Activated naive CD4-positive, alpha-beta T cell (primary cell): ENCODE measurements at regions not wholly inside any gene's neighbourhood (a gene's known extent, or its start where the extent isn't known, plus 50 kb on each side); places are given as distances from the start of the nearest gene placed in this dataset.

Experiments used
- DNase-seq, 4 experiments: peaks; one replicate each; lab custom pipeline; 2025; lab: John Stamatoyannopoulos, UW

DNA sequence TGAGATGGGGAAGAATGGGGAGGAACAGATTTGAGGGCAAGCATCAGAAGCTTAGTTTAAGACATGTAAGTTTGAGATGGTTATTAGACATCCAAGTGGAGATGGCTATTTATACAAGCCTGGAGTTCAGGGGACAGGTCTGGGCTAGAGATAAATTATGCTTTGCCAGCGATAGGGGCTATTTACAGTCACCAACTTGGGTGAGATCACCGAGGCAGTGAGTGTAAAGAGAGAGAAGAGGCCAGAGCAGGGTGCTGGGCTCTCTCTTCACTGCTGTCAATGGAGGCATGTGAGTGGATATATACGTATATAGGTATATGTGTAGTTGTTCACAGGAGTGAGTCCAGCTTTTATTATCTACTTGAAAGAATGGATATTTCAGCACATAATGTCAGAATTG, 81.0 kb downstream of the QPCT start:
- no peak for DNase-seq

GRCh38 chr2:37427241-37427640, 82.8 kb downstream of the QPCT start:
- DNase-seq, result no peak

- no peak for DNase-seq
Observed at GRCh38 chr2:37436323-37436722, 91.9 kb downstream of the QPCT start.

DNA sequence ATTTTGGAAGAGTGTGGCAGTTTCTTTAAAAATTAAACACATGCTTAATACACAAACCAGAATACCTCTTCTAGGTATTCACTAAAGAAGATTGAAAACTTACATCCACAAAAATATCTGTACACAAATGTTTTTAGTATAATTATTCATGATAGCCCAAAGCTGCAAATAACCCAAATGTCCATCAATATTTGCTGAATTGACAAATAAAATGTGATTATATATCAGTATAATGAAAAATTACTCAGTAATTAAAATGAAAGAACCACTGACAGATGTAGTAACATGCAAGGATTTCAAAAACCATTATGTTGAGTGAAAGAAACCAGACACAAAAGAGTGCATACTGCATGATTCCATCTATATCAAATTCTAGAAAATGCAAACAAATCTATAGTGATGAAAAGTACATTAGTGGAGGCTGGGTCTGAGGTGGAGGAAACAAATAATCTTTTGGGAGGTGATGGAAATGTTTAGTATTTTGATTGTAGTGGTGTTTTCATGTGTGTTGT, 94.8 kb downstream of the QPCT start:
- DNase-seq, result no peak

- no peak for DNase-seq
Observed at GRCh38 chr2:37441055-37441454, 96.6 kb downstream of the QPCT start.

GRCh38 chr2:37443082-37443481, 98.7 kb downstream of the QPCT start:
- no peak for DNase-seq

- no peak for DNase-seq
Observed at GRCh38 chr2:37447446-37447845, 103.0 kb downstream of the QPCT start.

GRCh38 chr2:37448342-37449120, 104.1 kb downstream of the QPCT start:
- no peak for DNase-seq

GRCh38 chr2:37449761-37450296, 105.4 kb downstream of the QPCT start:
- DNase-seq, result no peak

DNA sequence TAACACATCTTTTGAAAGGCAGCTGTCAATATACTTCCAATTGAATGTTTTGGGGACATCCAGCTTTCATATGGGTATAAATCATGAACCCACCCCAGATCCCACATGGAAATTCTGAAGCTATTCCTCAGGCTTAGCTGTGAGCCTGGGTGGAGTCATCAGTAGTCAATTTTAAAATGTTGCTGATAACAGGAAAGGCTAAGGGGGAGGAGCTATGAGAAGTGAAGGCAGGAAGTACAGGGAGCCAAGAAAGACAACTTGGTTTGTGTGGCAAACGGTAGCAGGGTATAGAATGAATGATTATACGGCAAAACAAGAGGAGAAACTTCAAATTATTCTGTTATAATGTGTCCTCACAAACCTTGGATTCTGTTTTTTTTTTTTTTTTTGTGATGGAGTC, 108.6 kb downstream of the QPCT start:
- no peak for DNase-seq

- DNase-seq, result no peak
Observed at GRCh38 chr2:37454851-37455762, 110.7 kb downstream of the QPCT start.

GRCh38 chr2:37456479-37456878, 112.0 kb downstream of the QPCT start:
- DNase-seq, result peak in 1 of 4 experiments; percentile 27

DNA sequence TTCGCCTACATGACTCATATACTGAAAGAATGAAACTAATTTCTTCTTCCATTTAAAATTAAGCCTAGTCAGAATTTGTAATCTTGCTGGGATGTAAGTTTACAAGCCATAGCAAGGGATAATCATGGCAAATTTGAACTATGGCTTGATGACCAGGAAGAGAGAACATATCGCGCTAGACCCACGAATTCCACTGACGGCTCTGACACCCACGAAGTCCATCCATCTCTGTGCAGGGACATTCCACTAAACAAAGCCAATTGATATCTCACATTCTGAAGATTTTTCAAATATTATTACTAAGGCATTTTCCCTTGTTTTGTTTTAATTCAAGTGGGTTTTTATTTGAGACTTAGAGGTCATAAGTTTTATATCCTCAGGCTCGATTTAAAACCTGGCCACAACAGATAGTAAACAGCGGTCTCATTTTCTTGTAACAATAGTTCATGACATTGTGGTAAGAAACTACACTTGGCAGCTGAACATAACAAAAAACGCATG, 113.0 kb downstream of the QPCT start:
- no peak for DNase-seq

- no peak for DNase-seq
Observed at GRCh38 chr2:37458133-37458532, 113.7 kb downstream of the QPCT start.

- DNase-seq, result no peak
Observed at GRCh38 chr2:37459095-37459981, 114.9 kb downstream of the QPCT start.

- no peak for DNase-seq
Observed at GRCh38 chr2:37460896-37461229, 116.4 kb downstream of the QPCT start.

DNA sequence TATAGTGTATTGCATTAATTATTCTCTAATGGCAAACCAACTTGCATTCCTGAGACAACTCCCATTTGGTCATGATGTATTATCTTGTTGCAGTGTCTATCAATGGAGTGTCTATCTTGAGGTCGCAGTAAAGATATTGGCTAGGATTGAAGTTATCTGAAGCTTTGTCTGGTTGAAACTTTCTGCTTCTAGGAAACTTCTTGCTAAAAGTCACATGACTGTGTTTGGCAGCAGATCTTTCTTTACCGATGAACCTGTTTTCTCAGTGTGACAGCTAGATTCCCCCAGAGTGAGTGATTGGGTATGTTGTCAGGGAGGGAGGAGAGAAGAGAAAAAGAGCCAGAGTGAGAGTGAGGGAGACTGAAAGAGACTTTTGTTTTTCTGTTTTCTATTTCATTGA, 119.6 kb downstream of the QPCT start:
- no peak for DNase-seq

- DNase-seq, result no peak
Observed at GRCh38 chr2:37466533-37467222, 122.2 kb downstream of the QPCT start.

DNA sequence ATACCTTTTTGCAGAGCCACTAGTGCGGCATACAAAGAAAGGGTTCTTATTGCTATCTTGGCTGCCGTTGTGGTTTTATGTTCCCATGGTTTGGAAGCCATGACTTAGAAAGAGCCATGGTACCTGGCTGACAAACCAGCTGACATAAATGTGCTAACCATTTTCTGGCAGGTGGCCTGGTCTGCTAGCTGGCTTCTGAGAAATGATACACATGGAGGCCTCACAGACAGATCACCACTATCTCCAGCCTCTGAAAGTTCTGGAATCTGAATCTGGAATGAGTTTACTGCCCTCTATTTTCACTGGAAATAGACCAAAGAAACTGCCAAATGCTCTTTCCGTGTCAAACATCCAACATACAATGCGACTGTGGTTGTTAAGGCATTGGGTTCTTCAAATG, 123.7 kb downstream of the QPCT start:
- no peak for DNase-seq

DNA sequence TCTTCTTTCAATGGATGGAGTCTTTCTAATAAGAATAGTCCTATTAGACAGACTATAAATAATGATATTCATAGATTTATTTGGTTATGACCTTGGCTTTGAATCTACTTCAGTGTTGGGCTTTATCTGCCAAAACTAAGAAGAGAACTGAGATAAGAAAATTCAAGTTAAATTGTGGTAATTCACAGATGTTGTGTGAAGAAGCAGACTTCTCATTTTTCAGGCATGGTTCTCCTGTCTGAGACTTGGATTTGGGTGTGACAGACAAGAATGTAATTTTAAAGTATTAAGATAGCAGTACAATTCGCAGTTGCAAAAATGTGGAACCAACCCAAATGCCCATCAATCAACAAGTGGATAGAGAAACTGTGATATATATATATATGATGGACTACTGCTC, 124.7 kb downstream of the QPCT start:
- DNase-seq, result no peak

DNA sequence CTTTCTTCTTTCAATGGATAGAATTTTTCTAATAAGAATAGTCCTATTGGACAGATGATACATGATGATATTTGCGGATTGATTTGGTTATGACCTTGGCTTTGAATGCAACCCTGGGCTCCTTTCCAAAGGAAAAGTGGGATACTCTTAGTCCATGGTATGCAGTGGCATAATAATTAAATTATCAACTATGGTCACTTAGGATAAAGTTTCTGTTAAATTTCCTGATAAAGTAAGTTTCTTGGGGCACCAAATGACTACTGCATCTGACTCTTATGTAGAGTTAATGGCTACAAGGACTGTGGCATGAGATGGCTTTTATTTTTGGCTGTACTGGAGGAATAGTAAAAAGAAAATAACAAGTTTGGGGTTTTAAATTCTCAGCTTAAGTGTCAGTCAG, 126.7 kb downstream of the QPCT start:
- DNase-seq, result no peak
